Endodermal cell (in vitro differentiated cells): ENCODE measurements at regions not wholly inside any gene's neighbourhood (a gene's known extent, or its start where the extent isn't known, plus 50 kb on each side); places are given as distances from the start of the nearest gene placed in this dataset.

Source experiments
- DNase-seq: peaks from one replicate; pipeline ENCODE4 v3.0.0-alpha.2; 2017
- H3K27ac ChIP-seq: 2 replicates; pipeline ENCODE4 v1.5.1; 2013; ENCODE audit warnings: mild to moderate bottlenecking, low read depth, low read length, moderate library complexity
- H3K27me3 ChIP-seq: 2 replicates; pipeline ENCODE4 v1.6.1; 2013; ENCODE audit warnings: mild to moderate bottlenecking, low read length, moderate library complexity; ENCODE audit not compliant: insufficient read depth, control insufficient read depth, poor library complexity, severe bottlenecking
- H3K36me3 ChIP-seq: 2 replicates; pipeline ENCODE4 v1.7.0; 2013; ENCODE audit warnings: mild to moderate bottlenecking, low read length, moderate library complexity; ENCODE audit not compliant: control insufficient read depth, insufficient read depth
- H3K4me1 ChIP-seq: one replicate; pipeline ENCODE4 v1.7.0; 2013; ENCODE audit warnings: low read length; ENCODE audit not compliant: control insufficient read depth, insufficient read depth
- H3K4me3 ChIP-seq: 2 replicates; pipeline ENCODE4 v1.5.1; 2013; ENCODE audit warnings: mild to moderate bottlenecking, low read length, moderate library complexity
- H3K9ac ChIP-seq: 2 replicates; pipeline ENCODE4 v1.6.1; 2013; ENCODE audit warnings: mild to moderate bottlenecking, low read length, moderate library complexity; ENCODE audit not compliant: poor library complexity, severe bottlenecking; ENCODE audit errors: extremely low read depth
- H3K9me3 ChIP-seq: 2 replicates; pipeline ENCODE4 v1.6.1; 2013; ENCODE audit warnings: mild to moderate bottlenecking, low read length, moderate library complexity; ENCODE audit not compliant: control insufficient read depth
- H3K27ac Mint-ChIP-seq: 2 replicates; pipeline ENCODE4 v1.8.0; 2020; ENCODE audit warnings: mixed read lengths
- H3K27me3 Mint-ChIP-seq: 2 replicates; pipeline ENCODE4 v1.8.0; 2021; ENCODE audit warnings: mild to moderate bottlenecking, mixed read lengths; ENCODE audit not compliant: insufficient read depth
- H3K36me3 Mint-ChIP-seq: 2 replicates; pipeline ENCODE4 v1.8.0; 2020; ENCODE audit warnings: low read depth, mixed read lengths
- H3K4me1 Mint-ChIP-seq: 2 replicates; pipeline ENCODE4 v1.8.0; 2020; ENCODE audit warnings: mixed read lengths
- H3K4me3 Mint-ChIP-seq: 2 replicates; pipeline ENCODE4 v1.8.0; 2020; ENCODE audit warnings: mild to moderate bottlenecking, moderate library complexity, mixed read lengths
- H3K9me3 Mint-ChIP-seq: 2 replicates; pipeline ENCODE4 v1.8.0; 2020; ENCODE audit warnings: mild to moderate bottlenecking, mixed read lengths
- CTCF ChIP-seq: fragments of 200-600 bp; sonication (generic); conservative IDR thresholded peaks from 2 replicates; pipeline ENCODE4 v1.5.0; 2021; ENCODE audit warnings: antibody characterized with exemption, mild to moderate bottlenecking
- WGBS, 2 experiments: methylation state at CpG; one replicate each; pipeline versions ENCODE4 v1.1.5 to v1.1.7; 2013; ENCODE audit warnings: missing lambda C conversion rate in 2 of 2, mixed read lengths in 1 of 2; ENCODE audit not compliant: insufficient coverage in 1 of 2, insufficient read length in 1 of 2; 5-methylcytosine and 5-hydroxymethylcytosine counted together

DNA sequence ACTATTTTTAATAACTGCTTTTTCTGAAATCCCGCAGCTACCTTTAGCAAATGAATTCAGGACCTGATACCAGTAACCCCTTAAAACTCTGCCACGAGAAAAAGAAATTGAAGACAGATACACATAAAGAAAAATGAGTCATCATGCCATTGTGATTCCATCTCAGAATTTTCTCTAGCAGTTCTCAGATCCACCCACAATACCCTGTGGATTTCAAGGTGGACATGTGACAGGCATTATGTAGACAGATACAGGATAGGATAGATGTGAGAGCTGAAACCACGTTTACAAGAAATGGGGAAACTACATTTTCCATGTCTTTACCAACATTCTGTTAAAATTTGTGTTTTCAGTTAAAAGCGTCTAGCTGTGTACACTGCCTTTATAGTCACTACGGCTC, 291.9 kb upstream of the NR2F2 start:
- no peak overlapping the region for H3K4me3 ChIP-seq
- WGBS, 2 experiments: 91 to 94% methylated on average over 4 to 5 of the region's 5 CpGs

DNA sequence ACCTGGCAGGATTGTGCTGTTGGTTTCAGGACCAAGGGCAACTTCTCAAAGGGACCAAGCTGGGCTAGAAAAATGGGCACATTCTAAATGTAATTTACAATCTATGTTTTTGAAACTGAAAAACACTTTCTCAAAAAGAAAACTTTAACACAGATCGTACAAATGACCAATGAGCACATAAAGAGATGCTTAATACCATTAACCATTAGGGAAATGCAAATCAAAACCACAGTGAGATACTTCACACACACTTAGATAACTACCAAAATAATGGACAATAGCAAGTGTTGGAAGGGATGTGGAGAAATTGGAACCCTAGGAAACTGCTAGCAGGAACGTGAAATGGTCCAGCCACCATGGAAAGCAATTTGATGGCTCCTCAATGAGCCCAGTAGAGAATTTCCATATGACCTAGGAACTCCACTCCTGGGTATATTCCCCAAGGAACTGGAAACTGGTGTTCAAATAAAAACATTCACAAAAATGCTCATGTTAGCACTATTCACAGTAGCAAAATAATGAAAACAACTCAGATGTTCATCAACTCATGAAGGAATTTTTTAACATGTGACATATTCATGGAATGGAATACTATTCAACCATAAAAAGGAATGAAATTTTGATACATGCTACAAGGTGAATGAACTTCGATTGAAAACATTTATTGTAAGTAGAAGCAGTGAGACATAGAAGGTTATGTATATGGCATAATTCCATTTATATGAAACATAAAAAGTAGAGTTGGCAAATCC, 288.3 kb upstream of the NR2F2 start:
- Histone ChIP-seq H3K4me3 (no peak overlapping the region), H3K4me1 (peaks cover 4% of the 10 kb centered on the region), H3K27me3 (no peaks in the 10 kb centered on the region), H3K27ac (no peak overlapping the region), H3K9ac (no peak overlapping the region), H3K9me3 (no peaks in the 10 kb centered on the region), H3K36me3 (no peaks in the 10 kb centered on the region)
- no peak for TF ChIP-seq CTCF
- no peaks in the 10 kb centered on the region for H3K9me3 Mint-ChIP-seq
- H3K4me1 Mint-ChIP-seq: peaks cover 10% of the 10 kb centered on the region
- no peak overlapping the region for H3K4me3 Mint-ChIP-seq
- no peaks in the 10 kb centered on the region for H3K36me3 Mint-ChIP-seq
- H3K27ac Mint-ChIP-seq: no peak overlapping the region
- 67 to 86% methylated on average over 1 to 3 of the region's 3 CpGs for WGBS, 2 experiments
- DNase-seq: no peak
- H3K27me3 Mint-ChIP-seq: peaks cover 31% of the 10 kb centered on the region

More for the DNA sequence above, 291.9 kb upstream of the NR2F2 start:
- no peak for TF ChIP-seq CTCF
- peaks cover 10% of the 10 kb centered on the region for H3K4me1 Mint-ChIP-seq
- H3K36me3 Mint-ChIP-seq: no peaks in the 10 kb centered on the region
- Histone ChIP-seq H3K9ac (no peak overlapping the region), H3K9me3 (no peaks in the 10 kb centered on the region), H3K4me1 (peaks cover 4% of the 10 kb centered on the region), H3K36me3 (no peaks in the 10 kb centered on the region), H3K27ac (no peak overlapping the region), H3K27me3 (no peaks in the 10 kb centered on the region)
- H3K9me3 Mint-ChIP-seq: no peaks in the 10 kb centered on the region
- DNase-seq: no peak
- no peak overlapping the region for H3K27ac Mint-ChIP-seq
- peaks cover 43% of the 10 kb centered on the region for H3K27me3 Mint-ChIP-seq
- no peak overlapping the region for H3K4me3 Mint-ChIP-seq

DNA sequence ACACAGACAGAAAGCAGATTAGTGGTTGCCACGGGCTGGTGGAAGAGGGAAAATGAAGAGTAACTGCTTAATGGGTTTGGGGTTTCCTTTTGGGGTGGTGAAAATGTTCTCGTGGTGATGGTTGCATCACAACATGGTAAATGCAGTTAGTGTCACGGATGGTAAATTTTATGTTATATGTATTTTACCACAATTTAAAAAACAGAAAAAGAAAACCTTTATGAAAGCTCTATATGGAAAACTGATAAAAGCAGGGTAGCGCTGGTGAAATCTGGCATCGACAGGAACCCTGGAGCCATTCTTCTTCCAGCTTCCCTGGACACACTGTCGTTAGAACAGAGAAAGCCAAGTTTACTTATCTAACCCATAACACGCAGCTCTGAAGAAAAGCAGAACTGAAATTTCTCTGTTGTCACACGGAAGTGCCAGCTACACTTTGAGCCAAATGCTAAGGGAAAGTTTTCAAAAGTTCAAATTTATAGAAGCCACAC, 287.7 kb upstream of the NR2F2 start:
- Histone ChIP-seq H3K27me3 (no peaks in the 10 kb centered on the region), H3K4me3 (no peak overlapping the region), H3K9me3 (no peaks in the 10 kb centered on the region), H3K9ac (no peak overlapping the region), H3K27ac (no peak overlapping the region), H3K36me3 (no peaks in the 10 kb centered on the region), H3K4me1 (peaks cover 4% of the 10 kb centered on the region)
- H3K36me3 Mint-ChIP-seq: no peaks in the 10 kb centered on the region
- H3K27me3 Mint-ChIP-seq: peaks cover 36% of the 10 kb centered on the region
- no peak overlapping the region for H3K4me3 Mint-ChIP-seq
- no peak for TF ChIP-seq CTCF
- no peak for DNase-seq
- H3K4me1 Mint-ChIP-seq: peaks cover 14% of the 10 kb centered on the region
- 86 to 93% methylated on average over 5 to 7 of the region's 8 CpGs for WGBS, 2 experiments
- H3K9me3 Mint-ChIP-seq: no peaks in the 10 kb centered on the region
- H3K27ac Mint-ChIP-seq: no peak overlapping the region
